ENCODE measurements at regions not wholly inside any gene's neighbourhood (a gene's known extent, or its start where the extent isn't known, plus 50 kb on each side); places are given as distances from the start of the nearest gene placed in this dataset.

GRCh38 chr13:27355894-27356293 is 68.5 kb upstream of the GTF3A start:
- 90 to 92% methylated on average over 2 to 7 of the region's 7 CpGs for WGBS, 2 donors (ENCODE audit: low coverage in 1 of 2)
- DNase-seq = no peak
- TF ChIP-seq EP300 (IDR thresholded peaks at IDR 0.05; ENCODE audit: low read depth) = no peak
- no peak for TF ChIP-seq POLR2A (IDR thresholded peaks at IDR 0.05)
- Histone ChIP-seq H3K4me1 (peaks cover 0 to 21% (median 4%) of the 10 kb centered on the region in 4 donors), H3K9me3 (no peaks in the 10 kb centered on the region), H3K36me3 (no peaks in the 10 kb centered on the region), H3K4me3 (no peak overlapping the region), H3K27me3 (peaks cover 5% of the 10 kb centered on the region), H3K27ac (no peak overlapping the region)
- in situ Hi-C loops (cut with MboI; ENCODE audit: low pct_ligation_motif_present in 1 of 4, low pct_unique_long_range_greater_than_20kb in 1 of 4, low sequenced_read_pairs in 3 of 4) = loop anchor here (5.0 to 10.0 kb wide), 3 partner anchors 369 to 411 kb away; no protein-coding TSS in a partner anchor
- intact Hi-C loops (cut with DNase I; ENCODE audit: low total_unique reads) = loop anchor here (2.0 kb wide), 1 partner anchor 369 kb away; no protein-coding TSS in a partner anchor

GRCh38 chr13:27358420-27358819 is 66.0 kb upstream of the GTF3A start:
- 91 to 92% methylated on average over 6 of the region's 6 CpGs for WGBS, 2 donors (ENCODE audit: low coverage in 1 of 2)
- TF ChIP-seq POLR2A (IDR thresholded peaks at IDR 0.05) = no peak
- TF ChIP-seq EP300 (IDR thresholded peaks at IDR 0.05; ENCODE audit: low read depth) = no peak
- TF ChIP-seq, protein P1, sequence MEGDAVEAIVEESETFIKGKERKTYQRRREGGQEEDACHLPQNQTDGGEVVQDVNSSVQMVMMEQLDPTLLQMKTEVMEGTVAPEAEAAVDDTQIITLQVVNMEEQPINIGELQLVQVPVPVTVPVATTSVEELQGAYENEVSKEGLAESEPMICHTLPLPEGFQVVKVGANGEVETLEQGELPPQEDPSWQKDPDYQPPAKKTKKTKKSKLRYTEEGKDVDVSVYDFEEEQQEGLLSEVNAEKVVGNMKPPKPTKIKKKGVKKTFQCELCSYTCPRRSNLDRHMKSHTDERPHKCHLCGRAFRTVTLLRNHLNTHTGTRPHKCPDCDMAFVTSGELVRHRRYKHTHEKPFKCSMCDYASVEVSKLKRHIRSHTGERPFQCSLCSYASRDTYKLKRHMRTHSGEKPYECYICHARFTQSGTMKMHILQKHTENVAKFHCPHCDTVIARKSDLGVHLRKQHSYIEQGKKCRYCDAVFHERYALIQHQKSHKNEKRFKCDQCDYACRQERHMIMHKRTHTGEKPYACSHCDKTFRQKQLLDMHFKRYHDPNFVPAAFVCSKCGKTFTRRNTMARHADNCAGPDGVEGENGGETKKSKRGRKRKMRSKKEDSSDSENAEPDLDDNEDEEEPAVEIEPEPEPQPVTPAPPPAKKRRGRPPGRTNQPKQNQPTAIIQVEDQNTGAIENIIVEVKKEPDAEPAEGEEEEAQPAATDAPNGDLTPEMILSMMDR (IDR thresholded peaks at IDR 0.05) = no peak
- no peak for TF ChIP-seq POLR2AphosphoS5 (IDR thresholded peaks at IDR 0.05)
- in situ Hi-C loops (cut with MboI; ENCODE audit: low pct_ligation_motif_present in 1 of 4, low pct_unique_long_range_greater_than_20kb in 1 of 4, low sequenced_read_pairs in 3 of 4) = loop anchor here (5.0 to 10.0 kb wide), 3 partner anchors 371 to 414 kb away; no protein-coding TSS in a partner anchor
- H3K9me3 ChIP-seq = no peaks in the 10 kb centered on the region
- no peak overlapping the region for H3K4me3 ChIP-seq
- no peaks in the 10 kb centered on the region for H3K36me3 ChIP-seq
- DNase-seq = no peak
- H3K4me1 ChIP-seq = peaks cover 2 to 23% (median 9%) of the 10 kb centered on the region in 4 donors
- peaks cover 5% of the 10 kb centered on the region for H3K27me3 ChIP-seq
- intact Hi-C loops (cut with DNase I; ENCODE audit: low total_unique reads) = no loop called here
- H3K27ac ChIP-seq = no peak overlapping the region

DNA sequence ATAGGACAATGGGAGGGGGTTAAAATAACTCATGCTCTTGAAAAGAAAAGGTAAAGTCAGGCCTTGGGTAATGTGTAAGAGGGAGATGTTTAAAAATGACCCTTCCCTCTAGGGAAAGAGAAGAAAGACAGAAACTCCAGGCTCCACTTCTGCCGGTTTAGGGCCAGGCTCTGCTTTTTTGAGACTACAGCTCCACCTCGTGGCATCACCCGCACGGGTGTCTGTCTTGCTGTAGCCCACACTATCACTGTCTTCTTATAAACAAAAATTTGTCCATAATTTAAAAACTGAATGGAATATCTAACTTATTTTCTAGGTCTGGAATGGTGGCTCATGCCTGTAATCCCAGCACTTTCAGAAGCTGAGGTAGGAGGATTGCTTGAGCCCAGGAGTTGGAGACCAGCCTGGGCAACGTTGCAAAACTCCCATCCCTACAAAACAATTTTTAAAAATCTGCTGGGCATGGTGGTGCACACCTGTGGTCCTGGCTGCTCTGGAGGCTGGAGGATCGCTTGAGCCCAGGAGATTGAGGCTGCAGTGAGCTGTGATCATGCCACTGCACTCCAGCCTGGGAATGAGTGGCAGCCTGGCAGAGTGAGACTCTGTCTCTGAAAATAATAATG is 65.1 kb upstream of the GTF3A start:
- Histone ChIP-seq H3K36me3 (no peaks in the 10 kb centered on the region), H3K4me1 (peaks cover 0 to 17% (median 9%) of the 10 kb centered on the region in 4 donors), H3K27ac (no peak overlapping the region), H3K9me3 (no peaks in the 10 kb centered on the region), H3K27me3 (peaks cover 5% of the 10 kb centered on the region), H3K4me3 (no peak overlapping the region)
- in situ Hi-C loops (cut with MboI; ENCODE audit: low pct_ligation_motif_present in 1 of 4, low pct_unique_long_range_greater_than_20kb in 1 of 4, low sequenced_read_pairs in 3 of 4) (loop anchor here (5.0 to 10.0 kb wide), 3 partner anchors 372 to 415 kb away; no protein-coding TSS in a partner anchor), intact Hi-C loops (cut with DNase I; ENCODE audit: low total_unique reads) (no loop called here)
- DNase-seq = peak; percentile 79
- TF ChIP-seq, protein P1 (IDR thresholded peaks at IDR 0.05) = peak; percentile 63 to 78 (median 76)
- TF ChIP-seq EP300 (IDR thresholded peaks at IDR 0.05; ENCODE audit: low read depth) = no peak
- 0 to 19% methylated on average over 4 to 6 of the region's 6 CpGs for WGBS, 2 donors (ENCODE audit: low coverage in 1 of 2)

DNA sequence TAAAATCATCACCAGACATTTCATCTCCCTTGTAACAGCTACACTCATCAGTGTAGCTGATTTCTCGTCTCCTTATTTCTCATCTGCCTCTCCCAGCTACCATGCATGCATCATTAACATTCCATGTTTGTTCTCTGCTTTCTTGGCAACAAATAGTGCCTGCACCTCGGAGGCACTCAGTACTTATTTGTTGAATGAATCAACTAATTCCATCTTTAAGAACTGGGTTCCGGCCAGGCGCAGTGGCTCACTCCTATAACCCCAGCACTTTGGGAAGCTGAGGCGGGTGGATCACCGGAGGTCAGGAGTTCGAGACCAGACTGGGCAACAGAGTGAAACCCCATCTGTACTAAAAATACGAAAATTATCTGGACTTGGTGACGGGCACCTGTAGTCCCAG is 63.9 kb upstream of the GTF3A start:
- 81% methylated on average over 9 of the region's 9 CpGs; no CpG with 5 or more reads in 1 of the 2 donors for WGBS, 2 donors (ENCODE audit: low coverage in 1 of 2)
- no peak for DNase-seq
- intact Hi-C loops (cut with DNase I; ENCODE audit: low total_unique reads) = loop anchor here (2.0 kb wide), 1 partner anchor 416 kb away; no protein-coding TSS in a partner anchor
- Histone ChIP-seq H3K4me3 (no peak overlapping the region), H3K27ac (no peak overlapping the region), H3K27me3 (peaks cover 5% of the 10 kb centered on the region), H3K9me3 (no peaks in the 10 kb centered on the region), H3K36me3 (no peaks in the 10 kb centered on the region), H3K4me1 (peaks cover 0 to 17% (median 9%) of the 10 kb centered on the region in 4 donors)
- in situ Hi-C loops (cut with MboI; ENCODE audit: low pct_ligation_motif_present in 1 of 4, low pct_unique_long_range_greater_than_20kb in 1 of 4, low sequenced_read_pairs in 3 of 4) = loop anchor here in 2 of 4 donors (5.0 to 10.0 kb wide), 3 partner anchors 378 to 624 kb away; partner anchors contain the start of gene URAD (in 1 of the 2)
- TF ChIP-seq POLR2A (IDR thresholded peaks at IDR 0.05) (no peak), EP300 (IDR thresholded peaks at IDR 0.05; ENCODE audit: low read depth) (no peak), POLR2AphosphoS5 (IDR thresholded peaks at IDR 0.05) (no peak)
- TF ChIP-seq, protein P1 (IDR thresholded peaks at IDR 0.05) = no peak

Data from transverse colon (tissue), 4 donors.